Tibial nerve (tissue), 4 donors: ENCODE measurements at regions not wholly inside any gene's neighbourhood (a gene's known extent, or its start where the extent isn't known, plus 50 kb on each side); places are given as distances from the start of the nearest gene placed in this dataset.

Experiments
- EP300 ChIP-seq, 2 donors: sonication (generic); formaldehyde crosslinking; IDR thresholded peaks; one replicate each; pipeline ENCODE4 v1.6.1; 2017; ENCODE audit warnings: antibody characterized with exemption in 2 of 2, mild to moderate bottlenecking in 1 of 2
- POLR2A ChIP-seq, 2 donors: fragments of 450-650 bp; IDR thresholded peaks; one replicate each; pipeline ENCODE4 v1.6.1; 2017; ENCODE audit warnings: antibody characterized with exemption in 2 of 2, mild to moderate bottlenecking in 2 of 2, moderate library complexity in 2 of 2
- TF ChIP-seq, protein P1 (sequence below), 5 experiments: fragments of 200-600 bp in 3 of 5; fragments of 450-650 bp in 2 of 5; sonication (generic) in 3 of 5; IDR thresholded peaks; one replicate each; pipeline ENCODE4 v1.5.1; 2016 to 2019; ENCODE audit warnings: antibody characterized with exemption in 5 of 5, mild to moderate bottlenecking in 3 of 5, moderate library complexity in 2 of 5

DNA sequence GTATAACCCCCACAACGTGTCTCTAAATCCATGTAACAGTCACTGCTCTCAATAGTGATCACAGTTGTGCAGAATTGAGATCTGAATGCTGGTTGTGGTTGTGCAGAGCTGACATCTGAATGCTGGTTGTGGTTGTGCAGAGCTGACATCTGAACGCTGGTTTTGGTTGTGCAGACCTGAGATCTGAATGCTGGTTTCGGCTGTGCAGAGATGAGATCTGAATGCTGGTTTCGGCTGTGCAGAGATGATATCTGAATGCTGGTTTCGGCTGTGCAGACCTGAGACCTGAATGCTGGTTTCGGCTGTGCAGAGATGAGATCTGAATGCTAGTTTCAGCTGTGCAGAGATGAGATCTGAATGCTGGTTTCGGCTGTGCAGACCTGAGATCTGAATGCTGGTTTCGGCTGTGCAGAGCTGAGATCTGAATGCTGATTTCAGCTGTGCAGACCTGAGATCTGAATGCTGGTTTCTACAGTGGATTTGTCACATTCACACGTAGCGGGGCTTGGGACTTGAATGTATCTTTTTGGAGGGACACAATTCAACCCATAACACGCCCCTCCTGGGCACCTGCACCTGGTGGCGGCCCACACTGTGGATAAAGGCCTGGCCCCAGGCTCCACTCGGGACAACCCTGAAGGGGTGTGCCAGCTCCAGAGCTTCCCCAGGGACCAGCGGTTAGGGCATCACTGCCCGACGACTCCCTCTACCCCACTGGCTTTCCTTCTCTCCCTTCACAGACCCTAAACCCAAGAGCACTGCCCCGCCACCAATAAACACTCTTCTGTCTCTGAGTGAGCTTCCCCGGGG lies 51.1 kb upstream of the SLC66A3 start:
- TF ChIP-seq EP300 (IDR thresholded peaks at IDR 0.05) (no peak), POLR2A (IDR thresholded peaks at IDR 0.05) (no peak)
- TF ChIP-seq, protein P1, sequence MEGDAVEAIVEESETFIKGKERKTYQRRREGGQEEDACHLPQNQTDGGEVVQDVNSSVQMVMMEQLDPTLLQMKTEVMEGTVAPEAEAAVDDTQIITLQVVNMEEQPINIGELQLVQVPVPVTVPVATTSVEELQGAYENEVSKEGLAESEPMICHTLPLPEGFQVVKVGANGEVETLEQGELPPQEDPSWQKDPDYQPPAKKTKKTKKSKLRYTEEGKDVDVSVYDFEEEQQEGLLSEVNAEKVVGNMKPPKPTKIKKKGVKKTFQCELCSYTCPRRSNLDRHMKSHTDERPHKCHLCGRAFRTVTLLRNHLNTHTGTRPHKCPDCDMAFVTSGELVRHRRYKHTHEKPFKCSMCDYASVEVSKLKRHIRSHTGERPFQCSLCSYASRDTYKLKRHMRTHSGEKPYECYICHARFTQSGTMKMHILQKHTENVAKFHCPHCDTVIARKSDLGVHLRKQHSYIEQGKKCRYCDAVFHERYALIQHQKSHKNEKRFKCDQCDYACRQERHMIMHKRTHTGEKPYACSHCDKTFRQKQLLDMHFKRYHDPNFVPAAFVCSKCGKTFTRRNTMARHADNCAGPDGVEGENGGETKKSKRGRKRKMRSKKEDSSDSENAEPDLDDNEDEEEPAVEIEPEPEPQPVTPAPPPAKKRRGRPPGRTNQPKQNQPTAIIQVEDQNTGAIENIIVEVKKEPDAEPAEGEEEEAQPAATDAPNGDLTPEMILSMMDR (IDR thresholded peaks at IDR 0.05), result no peak
